GM21825 (cell line): ENCODE measurements at regions not wholly inside any gene's neighbourhood (a gene's known extent, or its start where the extent isn't known, plus 50 kb on each side); places are given as distances from the start of the nearest gene placed in this dataset.

Experiments
- ATAC-seq: cut with Tn5 transposase; IDR thresholded peaks from one replicate; pipeline ENCODE4 v1.9.1; 2021; ENCODE audit warnings: mild to moderate bottlenecking, moderate library complexity; ENCODE audit not compliant: unreplicated experiment

DNA sequence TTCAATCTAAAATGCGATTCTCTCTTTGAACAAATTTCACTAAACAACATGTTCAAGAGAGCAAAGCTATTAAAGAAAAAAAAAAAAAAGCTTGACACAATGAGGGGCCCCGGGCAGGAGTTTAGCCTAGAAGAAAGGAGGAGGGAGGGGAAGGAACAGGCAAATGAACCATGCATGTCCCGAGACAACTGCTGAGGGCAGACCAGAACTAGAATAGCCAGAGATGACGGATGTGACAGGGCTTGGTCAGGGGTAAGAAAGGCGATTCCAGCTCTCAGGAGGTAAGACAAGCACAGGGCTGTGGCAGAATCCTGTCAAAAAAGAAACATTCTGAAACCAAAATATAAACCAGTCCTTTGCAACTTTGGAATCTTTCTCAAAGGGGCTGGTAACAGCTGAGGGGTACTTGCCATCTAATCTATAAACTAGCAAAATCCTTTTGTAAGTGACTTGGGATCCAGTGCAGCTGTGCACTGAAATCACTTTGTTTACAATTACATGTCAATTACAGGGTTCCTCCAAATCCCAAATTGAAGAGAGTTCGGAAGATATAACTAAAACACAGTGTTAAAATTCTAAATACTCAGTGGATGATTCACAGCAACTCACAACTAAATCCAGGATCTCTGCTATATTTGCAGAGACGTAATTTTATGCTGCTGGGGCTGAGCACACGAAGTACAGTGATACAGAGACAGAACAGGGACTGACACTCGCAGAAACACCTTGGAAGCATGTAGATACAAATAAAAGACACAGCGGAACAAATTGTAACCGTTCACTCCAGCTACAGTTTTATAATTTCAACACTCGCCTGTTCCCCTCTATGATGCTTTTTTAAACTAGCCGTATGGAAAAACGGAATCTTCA, 567.4 kb upstream of the ZFHX3 start:
- ATAC-seq = no peak

DNA sequence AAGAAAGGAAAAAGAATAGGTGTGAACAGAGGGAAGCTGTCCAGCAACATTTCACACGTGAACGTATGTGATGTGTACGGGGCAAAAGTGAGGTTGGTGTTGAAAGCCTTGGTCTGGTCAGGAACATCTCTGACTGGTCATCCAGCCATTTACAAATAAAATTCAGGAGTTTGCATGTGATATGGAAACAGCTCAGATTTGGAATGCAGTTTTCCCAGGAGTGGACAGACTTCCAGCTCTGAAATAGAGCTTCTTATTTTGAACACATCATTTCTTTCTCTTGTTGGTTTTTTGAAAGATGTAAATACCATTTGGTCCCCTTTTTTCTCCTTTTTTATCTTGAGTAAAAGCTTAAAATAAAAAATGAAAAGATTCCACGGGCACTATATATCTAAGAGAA, 566.2 kb upstream of the ZFHX3 start:
- ATAC-seq = no peak

DNA sequence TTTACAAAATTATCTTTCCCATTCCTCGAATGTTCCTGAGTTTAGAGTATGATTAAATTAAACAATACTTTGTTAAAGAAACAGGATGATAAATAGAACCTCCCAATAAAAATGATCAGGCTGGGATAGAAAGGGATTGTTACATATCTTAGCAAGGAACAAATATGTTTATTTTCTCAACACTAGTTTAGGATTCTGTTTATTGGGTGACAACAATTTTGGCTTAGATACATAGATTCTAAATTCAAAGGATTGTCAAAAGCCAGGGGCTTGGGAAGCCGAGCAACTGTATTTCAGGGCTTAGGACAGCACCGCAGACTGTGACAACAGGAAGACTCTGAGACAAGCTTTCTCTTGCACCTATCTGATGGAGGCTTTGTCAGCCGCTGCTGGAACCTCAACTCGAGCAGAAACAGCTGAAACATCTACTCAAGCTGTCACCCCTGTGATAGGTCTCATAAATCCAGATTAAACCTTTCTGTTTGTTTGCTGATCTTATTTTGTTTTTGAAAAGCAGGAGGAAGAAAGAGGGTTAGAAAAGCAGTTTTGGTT, 562.8 kb upstream of the ZFHX3 start:
- no peak for ATAC-seq

DNA sequence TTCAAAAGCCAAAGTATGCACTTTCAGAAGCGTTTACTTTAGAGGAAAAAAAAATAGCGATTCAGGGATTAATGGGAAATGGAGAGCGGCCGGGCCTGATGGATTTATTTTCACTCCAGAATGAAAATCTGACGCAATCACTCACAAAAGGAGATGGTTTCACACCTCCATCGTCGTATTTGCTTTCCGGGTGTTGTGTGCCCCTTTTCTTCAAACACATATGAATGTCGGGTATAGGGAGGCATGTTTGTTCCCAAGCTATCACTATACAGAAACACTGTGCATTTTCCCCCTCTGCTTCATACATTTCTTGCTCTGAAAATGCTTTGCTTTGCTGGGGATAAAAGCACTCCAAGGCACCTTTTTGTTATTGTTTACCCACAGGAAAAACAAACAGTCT, 562.2 kb upstream of the ZFHX3 start:
- no peak for ATAC-seq

DNA sequence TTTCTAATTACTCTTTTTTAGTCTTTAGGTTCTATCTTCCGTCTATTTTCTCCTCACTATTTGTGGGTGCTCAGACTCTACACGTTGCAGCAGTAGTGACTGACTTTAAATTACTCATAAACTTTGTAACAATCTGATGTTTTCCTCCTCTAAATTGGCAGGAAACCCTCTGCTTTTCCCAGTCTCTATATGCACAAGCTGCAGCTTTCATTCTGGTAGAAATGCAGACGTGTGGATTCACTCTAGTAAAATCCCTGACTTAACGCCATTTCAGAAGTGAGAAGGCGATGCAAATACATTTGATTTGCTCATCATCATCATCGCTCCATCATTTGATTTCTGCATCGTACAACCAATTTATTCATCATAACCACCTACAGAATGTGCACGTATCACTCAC, 561.0 kb upstream of the ZFHX3 start:
- no peak for ATAC-seq

DNA sequence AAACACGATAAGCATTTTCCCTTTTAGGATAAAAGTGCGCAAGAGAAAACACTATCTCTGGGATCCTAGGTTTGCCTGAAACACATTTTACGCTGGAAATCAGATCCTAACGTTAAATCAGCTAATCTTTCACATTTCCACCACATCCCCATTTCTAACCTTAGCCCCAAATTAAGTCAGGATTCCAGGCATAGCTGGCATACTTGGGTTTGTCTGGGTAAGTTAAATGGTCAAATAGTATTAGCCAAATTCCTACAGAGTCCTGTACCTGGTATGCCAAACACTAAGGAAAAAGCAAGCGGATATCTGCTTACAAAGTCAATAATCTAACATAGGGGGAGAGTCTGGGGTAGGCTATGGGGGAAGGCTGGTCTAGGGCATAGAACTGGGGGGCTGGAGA, 557.4 kb upstream of the ZFHX3 start:
- no peak for ATAC-seq

DNA sequence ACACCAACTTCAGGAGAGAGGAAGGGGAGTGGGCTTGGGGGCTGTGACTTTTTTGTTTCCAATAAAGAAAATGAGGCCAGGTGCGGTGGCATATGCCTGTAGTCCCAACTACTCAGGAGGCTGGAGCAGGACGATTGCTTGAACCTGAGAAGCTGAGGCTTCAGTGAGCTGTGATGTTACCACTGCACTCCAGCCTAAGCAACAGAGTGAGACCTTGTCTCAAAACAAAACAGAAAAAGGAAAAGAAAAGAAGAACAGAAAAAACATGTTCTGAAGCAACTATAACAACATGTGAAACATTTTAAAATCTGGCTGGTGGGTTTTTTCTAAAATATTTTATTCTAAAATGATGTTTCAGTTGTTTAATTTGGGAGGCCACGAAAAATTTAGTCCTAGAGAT, 554.0 kb upstream of the ZFHX3 start:
- no peak for ATAC-seq

DNA sequence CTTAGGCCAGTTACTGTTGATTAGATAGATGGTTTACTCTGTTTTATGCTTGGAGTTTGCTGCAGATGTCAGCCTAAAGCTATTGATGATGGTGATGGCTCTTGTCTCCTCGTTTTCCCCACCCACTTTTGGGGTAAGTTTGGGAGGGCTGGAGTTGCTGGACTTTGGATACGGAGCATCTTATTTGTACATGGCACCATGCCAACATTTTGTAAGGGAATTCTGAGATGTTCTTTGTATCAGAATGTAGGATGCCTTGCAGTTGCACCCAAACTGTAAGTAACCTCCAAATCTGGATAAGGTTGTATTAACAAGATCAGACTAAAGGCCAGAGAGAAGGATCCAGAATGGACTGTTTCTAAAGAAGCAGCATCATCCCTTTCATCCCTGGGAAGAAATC, 551.9 kb upstream of the ZFHX3 start:
- no peak for ATAC-seq

DNA sequence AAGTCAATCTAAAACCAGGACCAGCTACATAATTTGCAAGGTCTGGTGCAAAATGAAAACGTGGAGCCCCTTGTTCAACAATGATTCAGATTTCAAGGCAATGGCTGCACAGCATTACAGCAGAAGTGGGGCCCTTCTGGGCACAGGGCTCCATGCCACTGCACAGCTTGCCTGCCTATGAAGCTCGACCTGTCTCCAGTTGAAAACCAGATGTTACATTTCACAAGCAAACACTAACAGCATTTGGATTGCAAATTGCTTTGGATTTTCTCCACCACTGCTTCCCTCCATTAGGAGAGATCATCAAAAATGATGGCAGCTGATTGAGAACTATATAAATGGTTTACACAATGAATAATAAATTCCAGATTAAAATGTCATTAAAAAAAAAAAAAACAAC, 551.4 kb upstream of the ZFHX3 start:
- ATAC-seq = no peak

DNA sequence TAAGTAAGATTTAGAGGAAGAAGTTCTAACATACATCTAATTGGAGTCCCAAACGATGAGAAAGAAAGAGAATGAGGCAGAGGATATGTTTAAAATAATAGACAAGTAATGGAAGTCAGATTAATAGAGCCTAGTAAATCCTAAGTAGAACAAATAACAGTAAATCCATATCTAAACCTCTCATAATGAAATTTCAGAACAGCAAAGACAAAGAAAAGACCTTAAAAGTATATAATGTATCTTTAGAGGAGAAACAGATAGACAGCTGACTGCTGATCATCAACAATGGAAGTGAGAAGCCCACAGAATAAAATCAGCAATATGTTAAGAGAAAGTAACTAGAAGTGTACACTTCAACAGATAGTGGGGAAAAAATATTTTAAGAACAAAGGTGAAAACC, 536.2 kb upstream of the ZFHX3 start:
- no peak for ATAC-seq

DNA sequence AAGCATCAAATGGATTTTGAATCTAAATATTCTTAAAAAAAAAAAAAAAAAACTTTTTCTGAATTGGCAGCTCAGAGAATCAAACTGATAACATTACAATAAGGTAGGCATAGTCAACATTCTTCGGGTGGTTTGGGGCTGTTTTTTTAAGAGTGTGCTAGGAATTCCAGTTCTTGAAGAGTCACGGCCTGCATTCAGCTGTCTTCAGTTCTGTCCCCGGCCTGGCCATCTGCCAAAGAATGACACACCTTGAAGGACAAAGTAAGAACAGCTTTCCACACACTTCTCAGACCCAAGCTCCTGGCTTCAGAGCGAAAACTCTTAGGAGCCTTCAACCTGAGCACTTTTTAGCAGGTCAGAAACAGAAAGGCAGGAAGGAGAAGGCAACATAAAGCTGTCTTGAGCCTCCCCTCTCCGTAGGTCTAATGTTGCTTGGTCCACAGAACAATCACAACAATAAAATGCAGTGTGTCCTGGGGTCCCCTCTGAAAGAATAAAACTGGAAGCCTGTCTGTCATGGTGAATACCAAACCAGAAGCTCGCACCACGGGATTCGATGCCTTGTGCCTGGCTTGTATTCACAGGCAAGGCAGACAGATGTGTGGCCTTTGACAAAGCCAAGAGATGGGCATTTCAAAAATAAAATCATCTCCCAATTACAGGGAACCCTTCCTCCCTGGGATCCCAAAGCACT, 524.4 kb upstream of the ZFHX3 start:
- no peak for ATAC-seq

DNA sequence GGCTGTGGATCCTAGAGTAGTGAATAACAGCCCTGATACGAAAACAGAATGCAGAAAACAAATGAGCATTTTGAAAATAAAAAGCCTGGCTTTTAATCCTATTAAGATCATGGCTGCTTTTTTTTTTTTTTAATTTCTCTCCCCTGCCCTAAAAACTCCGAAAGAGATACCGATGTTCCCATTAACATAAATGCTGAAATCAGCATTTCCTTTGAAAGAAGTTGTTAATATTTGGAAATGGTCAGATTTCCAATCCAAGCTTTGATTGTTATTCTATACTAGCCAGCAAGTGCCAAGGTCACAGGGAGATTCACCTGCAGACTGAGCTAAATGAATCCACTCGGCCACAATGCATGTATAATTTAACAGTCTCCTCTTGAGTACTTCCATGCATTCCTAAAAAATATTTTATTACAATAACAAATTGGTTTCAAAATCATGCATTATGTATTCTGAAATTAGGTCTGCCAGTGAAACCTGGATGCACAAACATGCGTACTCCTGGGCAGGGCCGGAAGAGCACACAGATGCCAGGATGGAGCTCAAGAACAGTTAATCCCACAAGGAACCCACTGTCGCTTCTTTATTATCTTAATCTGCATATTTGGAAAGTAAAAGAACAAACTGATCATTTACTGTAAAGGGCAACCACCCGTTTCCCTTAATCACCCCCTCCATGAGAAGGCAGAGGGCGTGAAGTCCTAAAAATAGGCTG, 521.5 kb upstream of the ZFHX3 start:
- no peak for ATAC-seq

DNA sequence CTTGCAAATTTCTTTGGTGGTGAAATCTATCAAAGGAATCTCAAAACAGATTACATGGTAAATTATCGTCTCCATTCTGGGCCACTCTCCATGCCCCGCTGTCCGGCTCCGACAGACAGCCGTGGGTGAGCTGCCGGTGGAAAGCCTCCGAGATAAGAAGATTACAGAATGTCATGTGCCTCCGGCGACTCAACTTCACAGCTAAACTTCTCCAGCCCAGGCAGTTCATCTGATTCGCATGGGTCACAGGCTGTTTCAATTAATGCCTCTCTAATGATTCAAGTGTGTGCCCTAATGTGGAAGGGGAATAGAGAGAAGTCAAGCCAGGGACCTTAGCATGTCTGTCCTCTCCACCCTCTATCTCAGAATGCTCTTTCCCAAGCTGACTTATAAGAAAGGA, 520.8 kb upstream of the ZFHX3 start:
- no peak for ATAC-seq

DNA sequence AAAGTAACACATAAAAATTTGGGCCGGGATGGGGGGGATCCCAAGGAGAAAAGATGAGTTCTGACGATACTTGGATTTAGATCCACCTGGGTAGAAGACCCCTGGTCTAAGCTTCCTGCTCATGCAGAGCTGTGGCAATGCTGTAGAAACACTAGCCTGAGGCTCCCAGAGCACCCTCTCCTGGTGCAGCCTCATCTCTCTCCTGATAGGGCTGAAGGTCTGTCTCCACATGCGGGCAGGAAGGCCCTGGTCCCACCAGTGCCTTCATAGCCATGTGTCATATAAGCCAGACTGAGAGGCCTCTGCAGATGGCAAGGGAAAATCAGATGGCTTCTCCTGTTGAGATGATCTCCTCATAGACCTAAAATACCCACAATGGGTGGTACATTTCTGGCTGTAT, 518.0 kb upstream of the ZFHX3 start:
- no peak for ATAC-seq

DNA sequence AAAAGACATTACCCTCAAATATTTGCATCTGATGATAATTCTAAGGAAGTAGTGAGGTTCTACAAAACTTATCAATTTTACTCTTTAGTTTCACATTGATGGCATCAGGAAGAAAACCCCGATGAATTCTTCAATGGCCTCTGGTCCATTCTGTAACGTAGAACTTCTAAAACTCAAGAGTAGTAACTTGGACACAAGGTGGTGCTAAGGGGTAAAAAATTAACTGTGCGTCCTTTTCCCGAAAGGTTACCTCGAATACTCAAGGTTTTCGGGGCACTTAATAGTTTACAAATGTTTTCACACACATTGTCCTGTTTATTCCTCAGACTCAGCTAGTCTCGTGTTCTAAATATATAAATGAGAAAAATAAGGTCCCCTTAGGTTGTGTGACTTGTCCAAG, 517.3 kb upstream of the ZFHX3 start:
- ATAC-seq = no peak

DNA sequence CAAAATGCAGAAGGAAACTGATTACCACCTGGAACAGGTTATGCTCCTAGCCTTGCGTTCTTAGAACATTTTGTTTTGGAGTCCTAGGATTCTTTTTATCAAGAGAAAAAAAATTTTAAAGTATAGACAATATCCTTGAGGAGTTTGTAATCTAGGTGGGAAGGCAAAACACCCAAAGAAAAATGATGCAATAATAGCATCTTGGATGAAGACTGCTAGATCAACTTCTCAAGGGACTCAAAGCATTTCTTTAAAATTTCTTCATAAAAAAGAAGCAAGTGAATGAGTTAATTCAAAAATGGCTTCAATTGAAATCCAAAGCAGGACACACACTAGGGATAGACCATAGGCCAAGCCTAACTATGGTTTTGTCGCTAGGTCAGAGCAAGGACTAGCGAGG, 515.8 kb upstream of the ZFHX3 start:
- ATAC-seq = no peak

DNA sequence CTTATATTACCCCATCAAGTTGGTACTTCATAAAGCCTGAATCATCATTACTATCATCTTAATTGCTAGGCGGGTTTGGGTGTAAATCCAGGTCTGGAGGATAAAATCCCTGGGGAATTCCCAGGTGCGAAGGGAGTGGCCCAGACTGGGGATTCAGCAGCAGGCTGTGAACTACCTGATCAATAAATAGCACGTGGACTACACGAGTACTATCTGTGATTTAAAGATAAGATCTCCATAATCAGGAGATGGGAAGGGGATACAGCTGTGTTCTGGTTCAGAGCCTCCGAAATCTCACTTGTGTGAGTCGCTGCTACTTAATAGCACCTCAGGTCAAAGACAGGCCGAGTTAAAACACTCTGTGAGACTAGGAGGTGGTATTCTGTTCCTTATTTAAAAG, 512.6 kb upstream of the ZFHX3 start:
- ATAC-seq = no peak

DNA sequence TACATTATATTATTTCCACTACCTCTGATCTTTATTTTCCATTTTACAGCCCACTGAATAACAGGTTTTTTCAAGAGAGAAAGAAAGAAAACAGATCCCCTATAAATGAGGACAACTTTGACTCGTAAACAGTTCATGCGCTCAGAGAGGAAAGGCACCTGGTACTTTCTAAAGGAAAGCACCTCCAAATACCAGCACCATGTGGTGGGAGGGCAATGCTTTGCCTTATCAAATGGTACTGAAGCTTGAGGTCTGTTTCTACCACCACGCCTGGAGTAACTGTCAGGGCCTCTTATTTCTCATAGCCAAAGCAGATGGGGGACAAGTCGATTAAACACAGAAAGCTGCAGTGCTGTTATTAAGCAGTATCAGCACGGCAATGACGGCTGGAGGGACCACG, 510.3 kb upstream of the ZFHX3 start:
- no peak for ATAC-seq

DNA sequence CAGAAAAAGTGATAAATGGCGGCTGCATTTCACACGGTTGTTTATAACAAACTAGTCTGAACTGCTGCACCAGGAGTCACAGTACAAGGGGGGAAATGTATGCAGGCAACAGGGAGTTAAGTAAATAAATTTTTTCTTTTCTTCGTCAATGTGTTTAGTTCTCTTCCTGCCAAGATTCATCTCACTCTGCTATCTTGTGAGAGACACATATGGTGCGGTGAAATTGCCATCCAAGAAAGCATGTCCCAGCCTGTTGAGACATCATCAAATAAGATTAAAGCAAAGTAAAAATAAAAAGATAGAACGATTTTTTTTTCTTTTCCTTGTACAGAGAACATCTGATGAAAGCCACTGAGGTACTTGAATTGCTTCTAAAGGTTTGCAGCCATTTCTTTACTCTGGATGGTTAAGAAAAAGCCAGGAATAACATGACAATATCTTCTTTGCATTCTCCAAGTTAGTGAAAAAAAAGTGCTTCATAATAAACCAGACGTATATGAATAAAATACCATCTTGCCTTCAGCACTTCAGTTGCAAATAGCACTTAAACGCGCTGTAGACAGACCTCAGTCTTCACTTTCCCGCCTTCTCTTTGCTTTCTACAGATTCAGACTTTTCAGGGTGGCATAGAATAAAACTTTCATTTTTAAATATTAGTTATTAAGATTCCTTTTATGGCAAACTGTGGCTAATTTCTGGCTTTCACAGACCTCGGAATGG, 506.2 kb upstream of the ZFHX3 start:
- ATAC-seq = no peak

DNA sequence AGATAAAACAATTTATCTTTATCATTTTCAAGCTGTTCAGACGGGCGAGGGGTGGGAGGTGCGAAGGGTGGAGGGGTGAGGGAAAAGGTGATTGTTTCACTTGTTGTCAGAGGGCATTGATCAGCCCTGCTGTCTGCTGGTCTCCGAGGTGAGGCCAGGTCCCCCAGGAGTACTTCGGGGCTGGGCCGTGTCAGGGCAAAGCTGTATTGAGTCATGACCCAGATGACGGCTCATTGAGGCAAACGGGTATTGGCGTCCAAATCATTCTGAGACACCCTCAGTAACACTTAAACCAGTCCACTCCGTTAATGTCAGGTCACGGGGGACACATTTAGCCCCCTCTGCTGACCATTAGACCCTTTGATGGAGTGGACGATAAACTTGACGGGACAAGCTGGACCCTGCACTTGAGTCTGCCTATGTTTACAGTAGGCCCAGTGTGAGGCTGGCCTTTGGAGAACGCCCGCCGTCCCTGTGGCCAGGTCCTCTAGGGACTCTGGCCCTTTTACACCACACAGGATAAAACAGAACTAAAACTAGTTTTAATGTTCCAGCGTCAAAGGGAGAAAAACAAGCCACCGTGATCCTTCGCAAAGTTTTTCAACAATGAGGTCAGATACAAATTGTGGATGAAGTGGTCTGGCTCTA, 502.2 kb upstream of the ZFHX3 start:
- no peak for ATAC-seq
